ENCODE measurements at regions not wholly inside any gene's neighbourhood (a gene's known extent, or its start where the extent isn't known, plus 50 kb on each side); places are given as distances from the start of the nearest gene placed in this dataset.
"Not testable (repeated sequence)": the region's sequence is repeated elsewhere in the genome, so short reads cannot be mapped to it uniquely, and the experiment has no call there.

GRCh38 chr9:40913096-40913719 is 215.3 kb downstream of the FOXD4L6 start:
- TF ChIP-seq TCF7L2 (IDR thresholded peaks at IDR 0.05; ENCODE audit: low read depth, low read length) (no peak), SIN3A (IDR thresholded peaks at IDR 0.05; ENCODE audit: borderline replicate concordance, insufficient read depth, low read depth, low read length) (no peak), POLR2AphosphoS5 (IDR thresholded peaks at IDR 0.05; ENCODE audit: low read depth, low read length) (no peak), REST (IDR thresholded peaks at IDR 0.05; ENCODE audit: insufficient read depth in 1 of 2, low read depth in 2 of 2, low read length in 1 of 2) (no peak)
- TF ChIP-seq, protein P1, sequence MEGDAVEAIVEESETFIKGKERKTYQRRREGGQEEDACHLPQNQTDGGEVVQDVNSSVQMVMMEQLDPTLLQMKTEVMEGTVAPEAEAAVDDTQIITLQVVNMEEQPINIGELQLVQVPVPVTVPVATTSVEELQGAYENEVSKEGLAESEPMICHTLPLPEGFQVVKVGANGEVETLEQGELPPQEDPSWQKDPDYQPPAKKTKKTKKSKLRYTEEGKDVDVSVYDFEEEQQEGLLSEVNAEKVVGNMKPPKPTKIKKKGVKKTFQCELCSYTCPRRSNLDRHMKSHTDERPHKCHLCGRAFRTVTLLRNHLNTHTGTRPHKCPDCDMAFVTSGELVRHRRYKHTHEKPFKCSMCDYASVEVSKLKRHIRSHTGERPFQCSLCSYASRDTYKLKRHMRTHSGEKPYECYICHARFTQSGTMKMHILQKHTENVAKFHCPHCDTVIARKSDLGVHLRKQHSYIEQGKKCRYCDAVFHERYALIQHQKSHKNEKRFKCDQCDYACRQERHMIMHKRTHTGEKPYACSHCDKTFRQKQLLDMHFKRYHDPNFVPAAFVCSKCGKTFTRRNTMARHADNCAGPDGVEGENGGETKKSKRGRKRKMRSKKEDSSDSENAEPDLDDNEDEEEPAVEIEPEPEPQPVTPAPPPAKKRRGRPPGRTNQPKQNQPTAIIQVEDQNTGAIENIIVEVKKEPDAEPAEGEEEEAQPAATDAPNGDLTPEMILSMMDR (IDR thresholded peaks at IDR 0.05): no peak
- H3K9me3 ChIP-seq (ENCODE audit: control insufficient read depth, insufficient read depth, low read depth, low read length): no peaks in the 10 kb centered on the region; the same call in 1 of the 2 replicates
- no peak for ATAC-seq
- no peaks in the 10 kb centered on the region for H3K36me3 ChIP-seq (ENCODE audit: control insufficient read depth, insufficient read depth, low read length)
- no peak overlapping the region for H3K4me3 ChIP-seq (ENCODE audit: low read depth in 2 of 2, low read length in 2 of 2)
- no peak for DNase-seq (ENCODE audit: low read depth, low spot score)
- H3K4me1 ChIP-seq (ENCODE audit: control insufficient read depth, insufficient read depth, low read length): no peaks in the 10 kb centered on the region
- intact Hi-C loops (cut with micrococcal nuclease; ENCODE audit: unreplicated experiment) (no loop called here), in situ Hi-C loops (cut with HindIII; ENCODE audit: low pct_unique_long_range_greater_than_20kb, low sequenced_read_pairs) (no loop called here)
- ChIA-PET CTCF (no interaction called here), POLR2A (no interaction called here)
- H3K27me3 ChIP-seq (ENCODE audit: control insufficient read depth, insufficient read depth, low read length): no peaks in the 10 kb centered on the region
- BruUV-seq (replicated peaks): no TSS peak
- H3K27ac ChIP-seq (ENCODE audit: low read length): no peak overlapping the region

- H3K36me3 ChIP-seq (ENCODE audit: control insufficient read depth, insufficient read depth, low read length); H3K27ac ChIP-seq (ENCODE audit: low read length); in situ Hi-C loops (cut with HindIII; ENCODE audit: low pct_unique_long_range_greater_than_20kb, low sequenced_read_pairs); H3K4me3 ChIP-seq (ENCODE audit: low read depth in 2 of 2, low read length in 2 of 2); DNase-seq (ENCODE audit: low read depth, low spot score); CTCF ChIA-PET; POLR2A ChIA-PET; H3K4me1 ChIP-seq (ENCODE audit: control insufficient read depth, insufficient read depth, low read length); H3K27me3 ChIP-seq (ENCODE audit: control insufficient read depth, insufficient read depth, low read length); ATAC-seq; intact Hi-C loops (cut with micrococcal nuclease; ENCODE audit: unreplicated experiment); BruUV-seq (replicated peaks); H3K9me3 ChIP-seq (ENCODE audit: control insufficient read depth, insufficient read depth, low read depth, low read length): not testable (repeated sequence)
Observed at GRCh38 chr9:40912679-40913078, 215.8 kb downstream of the FOXD4L6 start.

DNA sequence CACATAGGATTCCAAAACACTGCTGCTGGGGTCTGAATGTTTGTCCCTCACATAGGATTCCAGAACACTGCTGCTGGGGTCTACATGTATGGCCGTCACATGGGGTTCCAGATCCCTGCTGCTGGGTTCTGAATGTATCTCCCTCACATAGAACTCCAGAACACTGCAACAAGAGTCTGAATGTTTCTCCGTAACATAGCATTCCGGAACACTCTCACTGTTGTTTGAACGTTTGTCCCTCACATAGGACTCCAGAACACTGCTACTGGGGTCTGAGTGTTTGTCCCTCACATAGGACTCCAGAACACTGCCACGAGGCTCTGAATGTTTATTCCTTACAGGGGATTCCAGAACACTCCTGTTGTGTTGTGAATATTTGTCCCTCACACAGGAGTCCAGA is 216.8 kb downstream of the FOXD4L6 start:
- in situ Hi-C loops (cut with HindIII; ENCODE audit: low pct_unique_long_range_greater_than_20kb, low sequenced_read_pairs): no loop called here
- no peak for ATAC-seq

More for the DNA sequence above, 216.8 kb downstream of the FOXD4L6 start:
- no peak for DNase-seq (ENCODE audit: low read depth, low spot score)
- H3K27ac ChIP-seq (ENCODE audit: low read length): no peak overlapping the region
- H3K9me3 ChIP-seq (ENCODE audit: control insufficient read depth, insufficient read depth, low read depth, low read length): no peaks in the 10 kb centered on the region; the same call in 1 of the 2 replicates
- H3K36me3 ChIP-seq (ENCODE audit: control insufficient read depth, insufficient read depth, low read length): no peaks in the 10 kb centered on the region
- TF ChIP-seq TCF7L2 (IDR thresholded peaks at IDR 0.05; ENCODE audit: low read depth, low read length): no peak
- TF ChIP-seq, protein P1 (IDR thresholded peaks at IDR 0.05): no peak
- no peak for TF ChIP-seq POLR2AphosphoS5 (IDR thresholded peaks at IDR 0.05; ENCODE audit: low read depth, low read length)
- no peak for TF ChIP-seq REST (IDR thresholded peaks at IDR 0.05; ENCODE audit: insufficient read depth in 1 of 2, low read depth in 2 of 2, low read length in 1 of 2)
- TF ChIP-seq SIN3A (IDR thresholded peaks at IDR 0.05; ENCODE audit: borderline replicate concordance, insufficient read depth, low read depth, low read length): no peak
- no peaks in the 10 kb centered on the region for H3K4me1 ChIP-seq (ENCODE audit: control insufficient read depth, insufficient read depth, low read length)
- intact Hi-C loops (cut with micrococcal nuclease; ENCODE audit: unreplicated experiment): no loop called here
- ChIA-PET CTCF (no interaction called here), POLR2A (no interaction called here)
- H3K4me3 ChIP-seq (ENCODE audit: low read depth in 2 of 2, low read length in 2 of 2): no peak overlapping the region
- BruUV-seq (replicated peaks): no TSS peak
- H3K27me3 ChIP-seq (ENCODE audit: control insufficient read depth, insufficient read depth, low read length): no peaks in the 10 kb centered on the region
